GM12875 (cell line): ENCODE measurements at regions not wholly inside any gene's neighbourhood (a gene's known extent, or its start where the extent isn't known, plus 50 kb on each side); places are given as distances from the start of the nearest gene placed in this dataset.

ENCODE experiments used
- H3K4me3 ChIP-seq: one replicate; pipeline ENCODE4 v1.5.1; 2011; ENCODE audit warnings: low read depth, low read length, control low read depth
- CTCF ChIP-seq: IDR thresholded peaks from 2 replicates; pipeline ENCODE4 v1.5.1; 2011; ENCODE audit warnings: low read depth, mild to moderate bottlenecking, control low read depth, inconsistent platforms, low read length, moderate library complexity, borderline replicate concordance; ENCODE audit not compliant: insufficient read depth

- no peak overlapping the region for H3K4me3 ChIP-seq
- no peak for TF ChIP-seq CTCF
These were observed 82.3 kb downstream of the GLI2 start for GRCh38 chr2:120817956-120818325.

DNA sequence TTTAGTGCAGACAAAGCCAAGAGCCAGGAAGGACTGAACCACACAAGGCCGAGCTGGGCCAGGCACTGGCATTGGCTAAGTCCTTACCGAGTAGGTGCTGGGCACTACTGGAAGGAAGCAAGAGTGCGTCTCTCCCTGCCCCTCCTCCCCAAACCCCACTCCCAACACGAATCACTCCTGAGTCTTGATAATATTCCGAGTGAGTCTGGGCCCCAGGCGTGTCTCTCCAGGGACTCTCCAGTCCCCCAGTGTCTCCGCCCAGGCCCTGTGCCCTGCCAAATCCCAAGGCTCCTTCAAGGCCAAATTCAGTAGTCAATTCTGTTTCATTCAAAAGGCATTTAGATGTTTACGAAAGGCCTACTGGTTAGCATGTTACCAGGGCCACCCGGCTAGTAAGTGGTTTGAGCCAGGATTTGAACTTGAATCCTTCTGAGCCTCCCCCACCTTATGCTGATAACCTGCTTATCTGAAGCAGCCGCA lies 82.8 kb downstream of the GLI2 start:
- no peak for TF ChIP-seq CTCF
- no peak overlapping the region for H3K4me3 ChIP-seq

- H3K4me3 ChIP-seq, result no peak overlapping the region
- no peak for TF ChIP-seq CTCF
These were observed 84.1 kb downstream of the GLI2 start for GRCh38 chr2:120819720-120820210.

- TF ChIP-seq CTCF, result no peak
- no peak overlapping the region for H3K4me3 ChIP-seq
These were observed 84.7 kb downstream of the GLI2 start for GRCh38 chr2:120820263-120820952.

DNA sequence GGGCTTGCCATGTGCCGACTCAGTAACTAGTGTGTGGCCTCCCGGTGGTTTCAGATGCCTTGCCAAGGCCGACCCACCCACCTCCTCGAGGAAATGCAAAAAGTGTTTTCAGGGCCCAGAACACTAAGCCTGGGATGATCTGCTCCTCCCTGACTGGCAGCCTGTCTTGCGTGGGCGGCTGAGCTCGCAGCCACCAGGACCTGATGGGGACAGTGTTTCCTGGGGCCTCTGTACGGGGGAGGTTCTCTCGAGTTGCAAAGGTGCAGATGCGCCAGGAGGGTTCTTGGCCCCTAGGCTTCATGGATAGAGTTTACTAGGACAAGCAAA lies 85.2 kb downstream of the GLI2 start:
- H3K4me3 ChIP-seq, result no peak overlapping the region
- no peak for TF ChIP-seq CTCF

- H3K4me3 ChIP-seq, result no peak overlapping the region
- TF ChIP-seq CTCF, result no peak
These were observed 85.9 kb downstream of the GLI2 start for GRCh38 chr2:120821446-120822160.

DNA sequence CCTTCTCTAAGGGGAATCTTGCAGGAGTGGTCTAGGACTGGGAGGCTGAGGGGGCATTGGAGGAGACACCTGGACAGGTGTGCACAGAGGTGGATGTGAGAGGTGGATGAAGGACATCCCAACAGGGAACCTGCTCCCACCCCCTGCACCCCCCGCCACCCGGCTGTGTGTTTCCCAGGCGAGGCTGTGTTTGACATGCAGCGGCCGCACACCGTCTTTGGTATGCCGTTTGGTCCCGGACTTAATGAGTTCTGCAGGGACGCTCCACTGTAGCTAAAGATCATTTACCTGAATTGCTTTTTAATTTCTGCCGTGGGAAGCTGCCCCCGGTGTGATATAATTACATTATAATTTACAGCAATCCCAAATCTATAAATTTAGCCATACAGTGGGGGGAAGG lies 87.3 kb downstream of the GLI2 start:
- TF ChIP-seq CTCF, result no peak
- no peak overlapping the region for H3K4me3 ChIP-seq
